ENCODE measurements at regions not wholly inside any gene's neighbourhood (a gene's known extent, or its start where the extent isn't known, plus 50 kb on each side); places are given as distances from the start of the nearest gene placed in this dataset.

GRCh38 chr15:95295363-95295762 is 1035.1 kb upstream of the NR2F2 start:
- FAIRE-seq (no peak), DNase-seq (ENCODE audit: insufficient read length, low spot score) (no peak)

- no peak for FAIRE-seq
- DNase-seq (ENCODE audit: insufficient read length, low spot score) = peak; percentile 7
Observed at GRCh38 chr15:95295896-95296625, 1034.4 kb upstream of the NR2F2 start.

- no peak for DNase-seq (ENCODE audit: insufficient read length, low spot score)
- no peak for FAIRE-seq
Observed at GRCh38 chr15:95296643-95297042, 1033.9 kb upstream of the NR2F2 start.

GRCh38 chr15:95298729-95299128 is 1031.8 kb upstream of the NR2F2 start:
- DNase-seq (ENCODE audit: insufficient read length, low spot score) (no peak), FAIRE-seq (no peak)

- FAIRE-seq (no peak), DNase-seq (ENCODE audit: insufficient read length, low spot score) (no peak)
Observed at GRCh38 chr15:95300958-95301357, 1029.5 kb upstream of the NR2F2 start.

GRCh38 chr15:95302206-95302605 is 1028.3 kb upstream of the NR2F2 start:
- no peak for DNase-seq (ENCODE audit: insufficient read length, low spot score)
- no peak for FAIRE-seq

- DNase-seq (ENCODE audit: insufficient read length, low spot score) (no peak), FAIRE-seq (no peak)
Observed at GRCh38 chr15:95302809-95303208, 1027.7 kb upstream of the NR2F2 start.

GRCh38 chr15:95303713-95304112 is 1026.8 kb upstream of the NR2F2 start:
- no peak for DNase-seq (ENCODE audit: insufficient read length, low spot score)

GRCh38 chr15:95304151-95304946 is 1026.2 kb upstream of the NR2F2 start:
- no peak for DNase-seq (ENCODE audit: insufficient read length, low spot score)
- FAIRE-seq = no peak

More at GRCh38 chr15:95303713-95304112, 1026.8 kb upstream of the NR2F2 start:
- FAIRE-seq = no peak

- DNase-seq (ENCODE audit: insufficient read length, low spot score) (no peak), FAIRE-seq (no peak)
Observed at GRCh38 chr15:95304947-95305400, 1025.5 kb upstream of the NR2F2 start.

GRCh38 chr15:95307115-95307514 is 1023.4 kb upstream of the NR2F2 start:
- FAIRE-seq = no peak

GRCh38 chr15:95319242-95319641 is 1011.3 kb upstream of the NR2F2 start:
- FAIRE-seq (no peak), DNase-seq (ENCODE audit: insufficient read length, low spot score) (no peak)

More at GRCh38 chr15:95307115-95307514, 1023.4 kb upstream of the NR2F2 start:
- DNase-seq (ENCODE audit: insufficient read length, low spot score) = no peak

GRCh38 chr15:95323796-95324195 is 1006.7 kb upstream of the NR2F2 start:
- DNase-seq (ENCODE audit: insufficient read length, low spot score) = no peak
- no peak for FAIRE-seq

- DNase-seq (ENCODE audit: insufficient read length, low spot score) = no peak
- no peak for FAIRE-seq
Observed at GRCh38 chr15:95324656-95325055, 1005.8 kb upstream of the NR2F2 start.

GRCh38 chr15:95325763-95326404 is 1004.6 kb upstream of the NR2F2 start:
- FAIRE-seq = no peak
- no peak for DNase-seq (ENCODE audit: insufficient read length, low spot score)

GRCh38 chr15:95326431-95327182 is 1003.9 kb upstream of the NR2F2 start:
- DNase-seq (ENCODE audit: insufficient read length, low spot score) (no peak), FAIRE-seq (no peak)

- DNase-seq (ENCODE audit: insufficient read length, low spot score) = no peak
- no peak for FAIRE-seq
Observed at GRCh38 chr15:95327183-95327525, 1003.3 kb upstream of the NR2F2 start.

- no peak for FAIRE-seq
- no peak for DNase-seq (ENCODE audit: insufficient read length, low spot score)
Observed at GRCh38 chr15:95327661-95328060, 1002.8 kb upstream of the NR2F2 start.

GRCh38 chr15:95328559-95328958 is 1001.9 kb upstream of the NR2F2 start:
- DNase-seq (ENCODE audit: insufficient read length, low spot score) (no peak), FAIRE-seq (no peak)

- FAIRE-seq (no peak), DNase-seq (ENCODE audit: insufficient read length, low spot score) (no peak)
Observed at GRCh38 chr15:95329362-95329761, 1001.1 kb upstream of the NR2F2 start.

GRCh38 chr15:95341686-95342085 is 988.8 kb upstream of the NR2F2 start:
- DNase-seq (ENCODE audit: insufficient read length, low spot score) = no peak
- no peak for FAIRE-seq
